DMS79 treated with DMSO at 0.1 percent for 48 hours (cell line): ENCODE measurements at regions not wholly inside any gene's neighbourhood (a gene's known extent, or its start where the extent isn't known, plus 50 kb on each side); places are given as distances from the start of the nearest gene placed in this dataset.

Experiments
- DNase-seq: peaks from one replicate; lab custom pipeline; 2025; lab: John Stamatoyannopoulos, UW

DNA sequence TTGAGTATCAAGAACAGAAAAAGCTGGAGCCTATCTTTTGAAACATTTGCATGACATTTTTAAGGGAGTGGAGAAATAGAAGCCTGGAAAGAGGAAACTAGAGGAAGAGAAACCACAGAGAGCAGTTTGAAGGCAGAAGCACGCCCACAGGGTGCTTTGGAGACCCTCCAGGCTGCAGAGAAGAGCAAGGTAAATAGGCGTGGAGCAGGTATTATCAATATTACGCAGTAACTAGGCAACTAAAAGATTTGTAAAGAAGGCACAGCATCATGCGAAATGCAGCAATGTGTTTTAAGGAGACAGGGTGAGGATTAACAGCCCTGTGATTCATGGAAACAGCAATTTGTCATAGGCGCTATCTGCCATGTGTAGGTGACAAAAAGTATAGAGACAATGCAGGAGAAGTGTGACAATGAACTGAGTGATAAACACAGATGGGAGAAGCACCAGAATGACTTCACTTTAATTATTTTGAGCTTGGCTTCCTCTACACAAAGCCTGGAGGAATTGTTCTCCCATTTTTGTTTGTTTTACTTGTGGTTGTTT is 281.2 kb downstream of the BRINP1 start:
- DNase-seq = no peak

- no peak for DNase-seq
Observed at GRCh38 chr9:119091074-119091473, 278.2 kb downstream of the BRINP1 start.

DNA sequence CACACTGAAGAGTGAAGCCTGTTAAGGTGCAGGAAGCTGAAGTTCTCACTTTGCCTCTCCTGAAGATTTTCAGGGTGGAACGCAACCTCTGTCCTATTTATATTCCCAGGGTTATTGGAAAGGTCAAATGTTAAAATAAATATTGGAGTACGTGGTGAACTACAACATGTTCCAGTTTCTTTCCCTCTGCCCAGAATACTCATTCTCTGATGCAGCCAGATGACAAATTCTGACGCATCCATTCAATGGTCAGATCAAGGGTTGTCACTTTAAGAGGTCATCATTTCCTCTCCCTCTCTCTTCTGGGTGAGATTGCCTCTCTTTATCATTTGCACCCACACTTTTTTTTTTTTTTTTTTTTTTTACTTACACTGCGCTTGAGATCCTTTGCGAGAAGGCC is 277.1 kb downstream of the BRINP1 start:
- no peak for DNase-seq

GRCh38 chr9:119094086-119094485 is 275.1 kb downstream of the BRINP1 start:
- DNase-seq = no peak

DNA sequence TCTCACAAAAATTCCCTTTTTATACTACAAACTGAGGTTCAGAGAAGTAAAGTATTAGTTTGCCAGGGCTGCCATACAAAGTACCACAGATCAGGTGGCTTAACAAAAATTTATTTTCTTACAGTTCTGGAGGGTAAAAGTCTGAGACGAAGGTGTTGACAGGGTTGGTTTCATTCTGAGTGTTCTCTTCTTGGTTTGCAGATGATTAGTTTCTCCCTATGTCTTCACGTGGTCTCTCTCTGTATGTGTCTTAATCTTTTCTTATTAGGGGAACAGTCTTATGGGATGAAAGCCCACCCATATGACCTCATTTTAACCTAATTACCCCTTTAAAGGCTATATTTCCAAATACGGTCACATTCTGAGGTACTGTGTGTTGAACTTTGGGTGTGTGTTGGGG is 274.2 kb downstream of the BRINP1 start:
- no peak for DNase-seq

GRCh38 chr9:119101048-119101447 is 268.2 kb downstream of the BRINP1 start:
- no peak for DNase-seq

DNA sequence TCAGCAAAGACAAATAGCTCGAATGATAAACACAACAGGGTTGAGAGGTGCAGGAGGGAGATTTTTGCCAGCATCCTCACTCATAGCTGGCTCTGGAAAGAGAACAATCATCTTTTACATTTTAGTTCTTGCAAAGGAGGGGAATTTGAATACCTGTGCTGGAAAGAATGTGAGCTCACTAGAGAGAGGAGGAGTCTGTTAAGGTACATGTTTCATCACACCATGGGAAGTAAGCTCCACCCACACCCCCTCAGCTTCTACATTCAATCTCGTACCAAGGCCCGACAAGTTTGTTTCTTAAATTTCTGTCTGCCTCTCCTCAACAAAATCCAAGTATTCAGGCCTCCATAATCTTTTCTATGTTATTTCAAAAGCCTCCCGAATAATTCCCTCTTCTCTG is 254.6 kb downstream of the BRINP1 start:
- no peak for DNase-seq
